ENCODE measurements at regions not wholly inside any gene's neighbourhood (a gene's known extent, or its start where the extent isn't known, plus 50 kb on each side); places are given as distances from the start of the nearest gene placed in this dataset.

- H3K9me3 Mint-ChIP-seq (ENCODE audit: unreplicated experiment): peaks cover 12% of the 10 kb centered on the region
- H3K27ac Mint-ChIP-seq (ENCODE audit: unreplicated experiment): no peak overlapping the region
- intact Hi-C loops (cut with micrococcal nuclease; ENCODE audit: unreplicated experiment): no loop called here
- H3K27me3 ChIP-seq (replicated peaks; ENCODE audit: control insufficient read depth, insufficient read depth, low read length): no peaks in the 10 kb centered on the region
- BruUV-seq (replicated peaks): no TSS peak
- no peaks in the 10 kb centered on the region for H3K4me1 ChIP-seq
- TF ChIP-seq, protein P1, sequence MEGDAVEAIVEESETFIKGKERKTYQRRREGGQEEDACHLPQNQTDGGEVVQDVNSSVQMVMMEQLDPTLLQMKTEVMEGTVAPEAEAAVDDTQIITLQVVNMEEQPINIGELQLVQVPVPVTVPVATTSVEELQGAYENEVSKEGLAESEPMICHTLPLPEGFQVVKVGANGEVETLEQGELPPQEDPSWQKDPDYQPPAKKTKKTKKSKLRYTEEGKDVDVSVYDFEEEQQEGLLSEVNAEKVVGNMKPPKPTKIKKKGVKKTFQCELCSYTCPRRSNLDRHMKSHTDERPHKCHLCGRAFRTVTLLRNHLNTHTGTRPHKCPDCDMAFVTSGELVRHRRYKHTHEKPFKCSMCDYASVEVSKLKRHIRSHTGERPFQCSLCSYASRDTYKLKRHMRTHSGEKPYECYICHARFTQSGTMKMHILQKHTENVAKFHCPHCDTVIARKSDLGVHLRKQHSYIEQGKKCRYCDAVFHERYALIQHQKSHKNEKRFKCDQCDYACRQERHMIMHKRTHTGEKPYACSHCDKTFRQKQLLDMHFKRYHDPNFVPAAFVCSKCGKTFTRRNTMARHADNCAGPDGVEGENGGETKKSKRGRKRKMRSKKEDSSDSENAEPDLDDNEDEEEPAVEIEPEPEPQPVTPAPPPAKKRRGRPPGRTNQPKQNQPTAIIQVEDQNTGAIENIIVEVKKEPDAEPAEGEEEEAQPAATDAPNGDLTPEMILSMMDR (IDR thresholded peaks at IDR 0.05; ENCODE audit: insufficient read depth in 1 of 2, low read depth in 1 of 2, low read length in 1 of 2, severe bottlenecking in 1 of 2, unreplicated experiment in 1 of 2): no peak
- no peaks in the 10 kb centered on the region for H3K4me1 Mint-ChIP-seq (ENCODE audit: low read depth, unreplicated experiment)
- H3K36me3 Mint-ChIP-seq (ENCODE audit: insufficient read depth, unreplicated experiment): no peaks in the 10 kb centered on the region
- H3K36me3 ChIP-seq (ENCODE audit: control insufficient read depth, insufficient read depth, low read length): no peaks in the 10 kb centered on the region
- no peak overlapping the region for H3K4me3 Mint-ChIP-seq (ENCODE audit: unreplicated experiment)
- no peaks in the 10 kb centered on the region for H3K9me3 ChIP-seq
- peaks cover 5% of the 10 kb centered on the region for H3K27me3 Mint-ChIP-seq (ENCODE audit: insufficient read depth, unreplicated experiment)
- no peak for DNase-seq
- ChIA-PET CTCF (no interaction called here), POLR2A (no interaction called here)
- H3K4me3 ChIP-seq (ENCODE audit: low read depth, low read length): no peak overlapping the region
Observed at GRCh38 chr1:29429656-29430055, 193.3 kb downstream of the PTPRU start.

- H3K4me1 ChIP-seq: no peaks in the 10 kb centered on the region
- H3K9me3 ChIP-seq: no peaks in the 10 kb centered on the region
- H3K27me3 Mint-ChIP-seq (ENCODE audit: insufficient read depth, unreplicated experiment): peaks cover 9% of the 10 kb centered on the region
- no peak overlapping the region for H3K27ac Mint-ChIP-seq (ENCODE audit: unreplicated experiment)
- BruUV-seq (replicated peaks): no TSS peak
- H3K36me3 ChIP-seq (ENCODE audit: control insufficient read depth, insufficient read depth, low read length): no peaks in the 10 kb centered on the region
- H3K4me3 ChIP-seq (ENCODE audit: low read depth, low read length): no peak overlapping the region
- H3K4me3 Mint-ChIP-seq (ENCODE audit: unreplicated experiment): no peak overlapping the region
- no peaks in the 10 kb centered on the region for H3K27me3 ChIP-seq (replicated peaks; ENCODE audit: control insufficient read depth, insufficient read depth, low read length)
- no peaks in the 10 kb centered on the region for H3K36me3 Mint-ChIP-seq (ENCODE audit: insufficient read depth, unreplicated experiment)
- H3K4me1 Mint-ChIP-seq (ENCODE audit: low read depth, unreplicated experiment): no peaks in the 10 kb centered on the region
- DNase-seq: no peak
- H3K9me3 Mint-ChIP-seq (ENCODE audit: unreplicated experiment): peaks cover 12% of the 10 kb centered on the region
- TF ChIP-seq, protein P1 (IDR thresholded peaks at IDR 0.05; ENCODE audit: insufficient read depth in 1 of 2, low read depth in 1 of 2, low read length in 1 of 2, severe bottlenecking in 1 of 2, unreplicated experiment in 1 of 2): no peak
- ChIA-PET CTCF (no interaction called here), POLR2A (no interaction called here)
- intact Hi-C loops (cut with micrococcal nuclease; ENCODE audit: unreplicated experiment): no loop called here
Observed at GRCh38 chr1:29428997-29429396, 192.7 kb downstream of the PTPRU start.

- Mint-ChIP-seq H3K27ac (ENCODE audit: unreplicated experiment) (no peak overlapping the region), H3K27me3 (ENCODE audit: insufficient read depth, unreplicated experiment) (peaks cover 9% of the 10 kb centered on the region), H3K9me3 (ENCODE audit: unreplicated experiment) (peaks cover 12% of the 10 kb centered on the region), H3K36me3 (ENCODE audit: insufficient read depth, unreplicated experiment) (no peaks in the 10 kb centered on the region), H3K4me3 (ENCODE audit: unreplicated experiment) (no peak overlapping the region), H3K4me1 (ENCODE audit: low read depth, unreplicated experiment) (no peaks in the 10 kb centered on the region)
- no peaks in the 10 kb centered on the region for H3K36me3 ChIP-seq (ENCODE audit: control insufficient read depth, insufficient read depth, low read length)
- H3K9me3 ChIP-seq: no peaks in the 10 kb centered on the region
- no peak for DNase-seq
- intact Hi-C loops (cut with micrococcal nuclease; ENCODE audit: unreplicated experiment): no loop called here
- BruUV-seq (replicated peaks): no TSS peak
- no peak overlapping the region for H3K4me3 ChIP-seq (ENCODE audit: low read depth, low read length)
- H3K4me1 ChIP-seq: no peaks in the 10 kb centered on the region
- CTCF ChIA-PET: no interaction called here
- TF ChIP-seq, protein P1 (IDR thresholded peaks at IDR 0.05; ENCODE audit: insufficient read depth in 1 of 2, low read depth in 1 of 2, low read length in 1 of 2, severe bottlenecking in 1 of 2, unreplicated experiment in 1 of 2): no peak
- POLR2A ChIA-PET: no interaction called here
- no peaks in the 10 kb centered on the region for H3K27me3 ChIP-seq (replicated peaks; ENCODE audit: control insufficient read depth, insufficient read depth, low read length)
Observed at GRCh38 chr1:29428280-29428615, 191.9 kb downstream of the PTPRU start.
